HAP-1 (cell line): ENCODE measurements at regions not wholly inside any gene's neighbourhood (a gene's known extent, or its start where the extent isn't known, plus 50 kb on each side); places are given as distances from the start of the nearest gene placed in this dataset.

Experiments used
- DNase-seq, 2 experiments: peaks; one replicate each; pipeline ENCODE4 v3.0.0-alpha.2; 2016 to 2020; ENCODE audit warnings: low spot score in 2 of 2
- H3K27me3 ChIP-seq: fragments of 250-450 bp; sonication (Bioruptor Pico); 2 replicates; pipeline ENCODE4 v1.5.1; 2020; ENCODE audit warnings: low read depth, mild to moderate bottlenecking, moderate library complexity
- H3K36me3 ChIP-seq: fragments of 250-450 bp; sonication (Bioruptor Pico); replicated peaks from 2 replicates; pipeline ENCODE4 v1.5.1; 2020; ENCODE audit warnings: mild to moderate bottlenecking
- H3K4me1 ChIP-seq: fragments of 250-450 bp; sonication (Bioruptor Pico); 2 replicates; pipeline ENCODE4 v1.5.1; 2020; ENCODE audit warnings: mild to moderate bottlenecking
- H3K4me3 ChIP-seq: fragments of 250-450 bp; sonication (Bioruptor Pico); 2 replicates; pipeline ENCODE4 v1.5.1; 2020; ENCODE audit warnings: mild to moderate bottlenecking, moderate library complexity
- H3K9me3 ChIP-seq: fragments of 250-450 bp; sonication (Bioruptor Pico); 2 replicates; pipeline ENCODE4 v1.5.1; 2020; ENCODE audit warnings: mild to moderate bottlenecking, moderate library complexity
- in situ Hi-C: fragments of 300-500 bp; cut with MboI; formaldehyde crosslinking; loops from 3 replicates; pipeline ENCODE4 v1.14.3; 2020; ENCODE audit warnings: low sequenced_read_pairs, inconsistent platforms, mixed read lengths

GRCh38 chr6:128759901-128760300 lies 123.0 kb upstream of the LAMA2 start:
- in situ Hi-C loops: no loop called here
- Histone ChIP-seq H3K36me3 (no peaks in the 10 kb centered on the region), H3K9me3 (no peaks in the 10 kb centered on the region; the same call in 1 of the 2 replicates), H3K27me3 (no peaks in the 10 kb centered on the region), H3K4me1 (peaks cover 4% of the 10 kb centered on the region; the same call in 1 of the 2 replicates), H3K4me3 (no peak overlapping the region)
- DNase-seq: no peak

GRCh38 chr6:128759447-128759846 lies 123.5 kb upstream of the LAMA2 start:
- in situ Hi-C loops: no loop called here
- H3K27me3 ChIP-seq: no peaks in the 10 kb centered on the region
- H3K4me1 ChIP-seq: peaks cover 4% of the 10 kb centered on the region; the same call in 1 of the 2 replicates
- DNase-seq: no peak
- H3K4me3 ChIP-seq: no peak overlapping the region
- no peaks in the 10 kb centered on the region; the same call in 1 of the 2 replicates for H3K9me3 ChIP-seq
- H3K36me3 ChIP-seq: no peaks in the 10 kb centered on the region

GRCh38 chr6:128757961-128758360 lies 125.0 kb upstream of the LAMA2 start:
- no peaks in the 10 kb centered on the region for H3K4me1 ChIP-seq
- no peak for DNase-seq
- H3K9me3 ChIP-seq: no peaks in the 10 kb centered on the region; the same call in 1 of the 2 replicates
- no peaks in the 10 kb centered on the region for H3K36me3 ChIP-seq
- H3K4me3 ChIP-seq: no peak overlapping the region
- no peaks in the 10 kb centered on the region for H3K27me3 ChIP-seq
- in situ Hi-C loops: no loop called here

GRCh38 chr6:128754658-128755256 lies 128.2 kb upstream of the LAMA2 start:
- Histone ChIP-seq H3K9me3 (no peaks in the 10 kb centered on the region), H3K4me1 (no peaks in the 10 kb centered on the region), H3K4me3 (no peak overlapping the region), H3K36me3 (no peaks in the 10 kb centered on the region), H3K27me3 (no peaks in the 10 kb centered on the region)
- DNase-seq: no peak
- in situ Hi-C loops: no loop called here

GRCh38 chr6:128743974-128744765 lies 138.8 kb upstream of the LAMA2 start:
- Histone ChIP-seq H3K36me3 (no peaks in the 10 kb centered on the region), H3K4me1 (peaks cover 15% of the 10 kb centered on the region), H3K27me3 (no peaks in the 10 kb centered on the region), H3K4me3 (no peak overlapping the region), H3K9me3 (no peaks in the 10 kb centered on the region)
- peak; percentile 70 to 78 for DNase-seq
- in situ Hi-C loops: no loop called here

GRCh38 chr6:128742900-128743299 lies 140.0 kb upstream of the LAMA2 start:
- no peak for DNase-seq
- no peak overlapping the region for H3K4me3 ChIP-seq
- H3K36me3 ChIP-seq: no peaks in the 10 kb centered on the region
- no peaks in the 10 kb centered on the region for H3K27me3 ChIP-seq
- in situ Hi-C loops: no loop called here
- H3K9me3 ChIP-seq: no peaks in the 10 kb centered on the region
- peaks cover 15% of the 10 kb centered on the region for H3K4me1 ChIP-seq

GRCh38 chr6:128740951-128741350 lies 142.0 kb upstream of the LAMA2 start:
- DNase-seq: no peak
- Histone ChIP-seq H3K4me3 (no peak overlapping the region), H3K36me3 (no peaks in the 10 kb centered on the region), H3K27me3 (no peaks in the 10 kb centered on the region), H3K4me1 (peaks cover 15% of the 10 kb centered on the region), H3K9me3 (no peaks in the 10 kb centered on the region)
- in situ Hi-C loops: no loop called here

GRCh38 chr6:128739112-128739511 lies 143.8 kb upstream of the LAMA2 start:
- H3K4me3 ChIP-seq: no peak overlapping the region
- H3K4me1 ChIP-seq: peaks cover 10% of the 10 kb centered on the region
- DNase-seq: no peak
- in situ Hi-C loops: no loop called here
- H3K36me3 ChIP-seq: no peaks in the 10 kb centered on the region
- H3K27me3 ChIP-seq: no peaks in the 10 kb centered on the region
- H3K9me3 ChIP-seq: no peaks in the 10 kb centered on the region

- no peaks in the 10 kb centered on the region for H3K9me3 ChIP-seq
- no peaks in the 10 kb centered on the region for H3K27me3 ChIP-seq
- no peaks in the 10 kb centered on the region; the same call in 1 of the 2 replicates for H3K4me1 ChIP-seq
- in situ Hi-C loops: no loop called here
- no peak for DNase-seq
- H3K4me3 ChIP-seq: no peak overlapping the region
- H3K36me3 ChIP-seq: no peaks in the 10 kb centered on the region
Observed at GRCh38 chr6:128738112-128738511, 144.8 kb upstream of the LAMA2 start.

GRCh38 chr6:128736780-128737179 lies 146.2 kb upstream of the LAMA2 start:
- no peak for DNase-seq
- in situ Hi-C loops: no loop called here
- no peaks in the 10 kb centered on the region; the same call in 1 of the 2 replicates for H3K4me1 ChIP-seq
- H3K27me3 ChIP-seq: no peaks in the 10 kb centered on the region
- no peaks in the 10 kb centered on the region for H3K36me3 ChIP-seq
- no peaks in the 10 kb centered on the region for H3K9me3 ChIP-seq
- no peak overlapping the region for H3K4me3 ChIP-seq

- in situ Hi-C loops: no loop called here
- Histone ChIP-seq H3K36me3 (no peaks in the 10 kb centered on the region), H3K4me3 (no peak overlapping the region), H3K9me3 (no peaks in the 10 kb centered on the region), H3K4me1 (no peaks in the 10 kb centered on the region; the same call in 1 of the 2 replicates), H3K27me3 (no peaks in the 10 kb centered on the region)
- DNase-seq: peak; percentile 36 to 53
Observed at GRCh38 chr6:128731249-128732165, 151.4 kb upstream of the LAMA2 start.

GRCh38 chr6:128727500-128727899 lies 155.4 kb upstream of the LAMA2 start:
- H3K4me3 ChIP-seq: no peak overlapping the region
- DNase-seq: no peak
- no peaks in the 10 kb centered on the region for H3K27me3 ChIP-seq
- no peaks in the 10 kb centered on the region for H3K9me3 ChIP-seq
- H3K36me3 ChIP-seq: no peaks in the 10 kb centered on the region
- H3K4me1 ChIP-seq: peaks cover 18% of the 10 kb centered on the region
- in situ Hi-C loops: no loop called here

- H3K9me3 ChIP-seq: no peaks in the 10 kb centered on the region
- H3K27me3 ChIP-seq: no peaks in the 10 kb centered on the region
- H3K4me3 ChIP-seq: no peak overlapping the region
- in situ Hi-C loops: no loop called here
- peak; percentile 76 to 81 for DNase-seq
- H3K4me1 ChIP-seq: peaks cover 26% of the 10 kb centered on the region
- H3K36me3 ChIP-seq: no peaks in the 10 kb centered on the region
Observed at GRCh38 chr6:128725271-128726233, 157.4 kb upstream of the LAMA2 start.
